GM19193 (cell line): ENCODE measurements at regions not wholly inside any gene's neighbourhood (a gene's known extent, or its start where the extent isn't known, plus 50 kb on each side); places are given as distances from the start of the nearest gene placed in this dataset.

Source experiments
- POLR2A ChIP-seq: IDR thresholded peaks from 4 replicates; pipeline ENCODE4 v1.6.1; 2011; ENCODE audit not compliant: insufficient read depth, insufficient read length; ENCODE audit errors: extremely low read depth

GRCh38 chr10:108003061-108003460, 838.6 kb upstream of the SORCS1 start:
- no peak for TF ChIP-seq POLR2A

DNA sequence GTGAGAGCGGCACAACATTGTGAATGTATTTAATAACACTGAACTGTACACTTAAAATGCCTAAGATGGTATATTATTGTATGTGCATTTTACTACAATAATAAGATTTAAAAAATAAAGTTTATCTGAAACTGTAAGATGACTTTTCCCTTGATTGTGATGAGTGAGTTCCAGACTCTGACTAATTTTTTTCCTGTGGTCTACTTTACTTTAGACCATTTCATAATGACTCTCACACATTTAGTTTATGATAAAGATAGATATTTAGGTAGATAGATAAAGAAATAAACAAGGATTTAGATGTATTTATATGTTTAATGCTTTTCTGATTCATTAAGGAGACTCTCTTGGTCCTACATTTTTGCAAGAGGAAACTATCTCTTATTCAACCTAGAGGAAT, 835.9 kb upstream of the SORCS1 start:
- TF ChIP-seq POLR2A: no peak

- TF ChIP-seq POLR2A: no peak
These were observed 830.2 kb upstream of the SORCS1 start for GRCh38 chr10:107994621-107995270.

DNA sequence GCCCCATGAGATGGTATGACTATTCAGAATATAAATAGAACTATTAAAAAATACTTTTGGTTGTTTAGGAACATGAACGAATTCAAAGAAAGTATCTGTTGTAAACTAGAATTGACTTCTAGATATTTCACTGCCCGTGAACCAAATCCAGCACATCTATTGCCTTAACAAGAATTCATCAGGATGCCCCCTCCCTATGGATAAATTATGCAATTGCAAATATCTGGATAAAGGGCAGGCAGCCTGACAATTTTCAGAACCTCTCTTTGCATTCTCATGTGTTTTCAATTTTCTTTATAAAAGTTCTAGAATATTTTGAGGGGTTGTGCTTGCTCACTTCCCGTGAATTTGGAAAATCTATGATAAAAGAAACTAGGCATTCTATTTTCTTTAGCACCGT, 822.1 kb upstream of the SORCS1 start:
- no peak for TF ChIP-seq POLR2A

DNA sequence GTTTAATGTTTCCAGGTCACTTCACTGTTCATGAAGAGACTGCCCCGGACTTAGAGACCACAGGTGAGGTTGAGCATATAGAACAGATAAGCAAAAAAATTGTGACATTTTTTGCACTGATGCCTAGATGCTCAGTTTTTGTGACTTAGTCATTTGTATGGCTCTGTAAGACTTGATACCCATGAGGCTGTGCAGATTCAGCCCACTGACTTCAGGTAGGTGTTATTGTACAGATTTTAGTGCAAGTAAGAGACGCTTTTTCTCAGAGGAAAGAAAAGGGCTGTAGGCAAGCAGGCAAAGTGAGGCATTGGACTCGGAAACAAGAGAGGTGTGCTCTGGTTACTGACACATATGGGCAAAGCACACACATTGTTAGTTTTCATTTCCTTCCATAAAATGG, 820.1 kb upstream of the SORCS1 start:
- no peak for TF ChIP-seq POLR2A

DNA sequence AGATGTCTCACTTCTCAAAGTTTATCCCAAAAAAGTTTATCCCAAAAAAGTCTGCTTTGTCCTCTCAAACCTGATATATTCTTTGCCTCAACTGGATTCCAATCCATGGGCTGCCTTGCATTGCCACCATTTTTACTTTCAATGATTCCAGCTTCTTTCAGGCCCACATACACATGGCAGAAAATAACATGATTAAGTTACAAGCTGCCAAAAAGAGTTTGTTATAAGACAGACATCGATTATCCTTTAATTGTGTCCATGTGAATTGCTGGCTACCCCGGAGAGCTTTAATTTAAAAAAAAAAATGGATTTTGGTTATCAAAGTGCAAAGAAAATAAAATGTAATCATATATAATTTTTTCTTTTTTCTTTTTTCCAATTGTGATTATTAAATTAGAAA, 819.6 kb upstream of the SORCS1 start:
- TF ChIP-seq POLR2A: no peak

- TF ChIP-seq POLR2A: no peak
These were observed 813.9 kb upstream of the SORCS1 start for GRCh38 chr10:107978455-107978854.

- TF ChIP-seq POLR2A: no peak
These were observed 807.5 kb upstream of the SORCS1 start for GRCh38 chr10:107971973-107972372.

DNA sequence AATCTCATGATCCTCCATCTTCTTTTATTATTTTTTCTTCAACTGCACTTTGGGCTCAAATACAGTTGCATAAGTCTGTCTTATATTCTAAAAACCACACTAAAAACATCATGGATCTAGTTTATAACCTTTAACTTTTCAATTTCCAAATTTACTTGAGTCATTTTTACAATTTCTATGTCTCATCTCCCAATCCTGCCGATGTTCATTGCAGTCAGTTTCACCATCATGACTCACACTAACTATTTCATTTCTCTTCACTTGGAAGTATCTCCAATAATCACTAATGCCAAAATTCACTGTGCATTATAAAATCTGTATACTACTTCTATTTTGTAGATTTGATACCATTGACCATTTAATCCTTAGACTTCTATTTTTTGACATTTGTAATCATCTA, 806.9 kb upstream of the SORCS1 start:
- no peak for TF ChIP-seq POLR2A

DNA sequence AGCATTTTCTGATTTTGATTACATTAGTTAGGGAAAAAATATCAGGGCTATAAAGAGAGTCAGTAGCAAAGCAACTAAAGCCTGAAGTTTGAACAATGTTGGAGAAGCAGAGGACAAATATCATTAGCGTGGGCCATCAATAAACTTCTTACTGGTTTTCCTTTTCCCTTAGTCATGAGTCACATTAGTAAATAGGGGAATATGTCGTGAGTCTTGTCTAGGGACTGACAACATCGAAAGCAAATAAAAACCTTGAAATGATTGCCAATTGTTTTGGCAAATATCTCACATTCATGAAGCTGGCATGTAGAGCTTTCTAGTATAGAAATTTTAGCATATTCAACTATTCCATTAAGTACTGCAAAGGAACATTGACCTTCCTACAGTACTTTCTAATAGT, 806.0 kb upstream of the SORCS1 start:
- no peak for TF ChIP-seq POLR2A

GRCh38 chr10:107969936-107970335, 805.4 kb upstream of the SORCS1 start:
- TF ChIP-seq POLR2A: no peak

- TF ChIP-seq POLR2A: no peak
These were observed 802.3 kb upstream of the SORCS1 start for GRCh38 chr10:107966826-107967225.

- TF ChIP-seq POLR2A: no peak
These were observed 788.4 kb upstream of the SORCS1 start for GRCh38 chr10:107952649-107953556.

DNA sequence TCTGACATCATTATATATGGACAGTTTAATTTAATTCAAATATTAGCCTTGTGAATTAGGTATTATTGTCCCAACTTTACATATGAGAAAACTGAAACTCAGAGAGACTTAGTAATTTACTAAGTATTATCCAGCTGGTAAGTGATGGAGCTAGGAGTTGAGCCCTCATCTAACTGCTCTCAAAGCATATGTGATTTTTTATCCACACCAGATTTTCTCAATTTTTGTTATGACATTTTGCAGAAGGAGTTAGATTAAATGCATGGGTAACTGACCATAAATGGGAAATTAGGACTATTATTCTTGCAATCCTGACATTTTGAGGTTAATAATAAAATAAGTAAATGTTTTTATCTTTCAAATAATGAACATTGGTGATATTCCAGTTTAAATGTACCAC, 778.3 kb upstream of the SORCS1 start:
- no peak for TF ChIP-seq POLR2A

- no peak for TF ChIP-seq POLR2A
These were observed 768.6 kb upstream of the SORCS1 start for GRCh38 chr10:107933076-107933475.

GRCh38 chr10:107931808-107932207, 767.3 kb upstream of the SORCS1 start:
- TF ChIP-seq POLR2A: no peak
